ENCODE measurements at regions not wholly inside any gene's neighbourhood (a gene's known extent, or its start where the extent isn't known, plus 50 kb on each side); places are given as distances from the start of the nearest gene placed in this dataset.
"Not testable (repeated sequence)": the region's sequence is repeated elsewhere in the genome, so short reads cannot be mapped to it uniquely, and the experiment has no call there.

- TF ChIP-seq CTCF (IDR thresholded peaks at IDR 0.05; ENCODE audit: low read depth, low read length) = no peak
- no peak for DNase-seq (ENCODE audit: low read depth in 2 of 2)
- no peak overlapping the region for H3K4me3 ChIP-seq (replicated peaks in 1 of 2; ENCODE audit: low read depth in 2 of 2, low read length in 2 of 2)
Measured at GRCh38 chr2:142285480-142285879, 154.7 kb upstream of the LRP1B start.

GRCh38 chr2:142284336-142284735, 153.5 kb upstream of the LRP1B start:
- DNase-seq (ENCODE audit: low read depth in 2 of 2) = peak in 1 of 2 donors; percentile 3
- not testable (repeated sequence) for H3K4me3 ChIP-seq (replicated peaks in 1 of 2; ENCODE audit: low read depth in 2 of 2, low read length in 2 of 2)

GRCh38 chr2:142280831-142281230, 150.0 kb upstream of the LRP1B start:
- DNase-seq (ENCODE audit: low read depth in 2 of 2) = no peak
- TF ChIP-seq CTCF (IDR thresholded peaks at IDR 0.05; ENCODE audit: low read depth, low read length) = no peak
- H3K4me3 ChIP-seq (replicated peaks in 1 of 2; ENCODE audit: low read depth in 2 of 2, low read length in 2 of 2) = no peak overlapping the region

- DNase-seq (ENCODE audit: low read depth in 2 of 2) = no peak
- TF ChIP-seq CTCF (IDR thresholded peaks at IDR 0.05; ENCODE audit: low read depth, low read length) = no peak
- H3K4me3 ChIP-seq (replicated peaks in 1 of 2; ENCODE audit: low read depth in 2 of 2, low read length in 2 of 2) = no peak overlapping the region
Measured at GRCh38 chr2:142270990-142271389, 140.2 kb upstream of the LRP1B start.

GRCh38 chr2:142270291-142270690, 139.5 kb upstream of the LRP1B start:
- no peak overlapping the region for H3K4me3 ChIP-seq (replicated peaks in 1 of 2; ENCODE audit: low read depth in 2 of 2, low read length in 2 of 2)
- no peak for TF ChIP-seq CTCF (IDR thresholded peaks at IDR 0.05; ENCODE audit: low read depth, low read length)

GRCh38 chr2:142259356-142259755, 128.5 kb upstream of the LRP1B start:
- H3K4me3 ChIP-seq (replicated peaks in 1 of 2; ENCODE audit: low read depth in 2 of 2, low read length in 2 of 2) = no peak overlapping the region
- no peak for DNase-seq (ENCODE audit: low read depth in 2 of 2)
- no peak for TF ChIP-seq CTCF (IDR thresholded peaks at IDR 0.05; ENCODE audit: low read depth, low read length)

More at GRCh38 chr2:142270291-142270690, 139.5 kb upstream of the LRP1B start:
- DNase-seq (ENCODE audit: low read depth in 2 of 2) = no peak

- no peak for TF ChIP-seq CTCF (IDR thresholded peaks at IDR 0.05; ENCODE audit: low read depth, low read length)
- no peak for DNase-seq (ENCODE audit: low read depth in 2 of 2)
Measured at GRCh38 chr2:142254031-142254430, 123.2 kb upstream of the LRP1B start.

More at GRCh38 chr2:142254031-142254430, 123.2 kb upstream of the LRP1B start:
- H3K4me3 ChIP-seq (replicated peaks in 1 of 2; ENCODE audit: low read depth in 2 of 2, low read length in 2 of 2) = no peak overlapping the region
